ENCODE measurements at regions not wholly inside any gene's neighbourhood (a gene's known extent, or its start where the extent isn't known, plus 50 kb on each side); places are given as distances from the start of the nearest gene placed in this dataset.

DNA sequence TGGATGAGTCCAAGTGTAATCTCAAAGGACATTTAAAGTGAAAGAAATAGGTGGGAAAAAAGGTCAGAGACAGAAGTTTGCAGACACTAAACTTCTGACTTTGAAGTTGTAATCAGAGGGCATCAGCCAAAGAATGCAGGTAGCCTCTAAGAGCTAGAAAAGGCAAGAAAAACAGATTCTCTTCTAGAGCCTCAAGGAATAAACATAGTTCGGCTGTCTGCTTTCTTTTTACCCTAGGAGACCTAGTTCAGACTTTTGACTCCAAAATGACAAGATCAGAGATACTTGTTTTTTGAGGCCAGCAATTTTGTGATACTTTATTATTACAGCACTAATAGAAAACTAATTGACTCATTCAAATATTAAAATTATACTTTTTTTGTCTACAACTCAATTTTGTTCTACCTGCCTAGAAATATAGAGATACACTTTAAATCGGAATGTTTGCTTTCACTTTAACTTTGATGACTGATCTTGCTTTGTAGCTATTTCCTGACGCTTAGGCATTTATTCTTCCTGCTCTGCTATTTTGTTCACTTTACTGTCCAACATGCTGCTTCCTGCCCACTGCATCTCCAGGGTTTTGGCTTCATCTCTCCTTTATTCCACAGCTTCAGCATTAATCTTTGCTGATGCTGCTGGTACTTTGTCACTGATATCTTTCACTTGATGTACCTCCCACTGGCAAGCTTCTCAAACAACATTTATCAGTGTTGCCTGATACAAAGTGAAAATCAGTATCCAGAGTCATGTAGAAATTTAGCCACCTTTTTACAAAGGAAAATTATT lies 272.5 kb downstream of the DSEL start:
- TF ChIP-seq, protein P1, sequence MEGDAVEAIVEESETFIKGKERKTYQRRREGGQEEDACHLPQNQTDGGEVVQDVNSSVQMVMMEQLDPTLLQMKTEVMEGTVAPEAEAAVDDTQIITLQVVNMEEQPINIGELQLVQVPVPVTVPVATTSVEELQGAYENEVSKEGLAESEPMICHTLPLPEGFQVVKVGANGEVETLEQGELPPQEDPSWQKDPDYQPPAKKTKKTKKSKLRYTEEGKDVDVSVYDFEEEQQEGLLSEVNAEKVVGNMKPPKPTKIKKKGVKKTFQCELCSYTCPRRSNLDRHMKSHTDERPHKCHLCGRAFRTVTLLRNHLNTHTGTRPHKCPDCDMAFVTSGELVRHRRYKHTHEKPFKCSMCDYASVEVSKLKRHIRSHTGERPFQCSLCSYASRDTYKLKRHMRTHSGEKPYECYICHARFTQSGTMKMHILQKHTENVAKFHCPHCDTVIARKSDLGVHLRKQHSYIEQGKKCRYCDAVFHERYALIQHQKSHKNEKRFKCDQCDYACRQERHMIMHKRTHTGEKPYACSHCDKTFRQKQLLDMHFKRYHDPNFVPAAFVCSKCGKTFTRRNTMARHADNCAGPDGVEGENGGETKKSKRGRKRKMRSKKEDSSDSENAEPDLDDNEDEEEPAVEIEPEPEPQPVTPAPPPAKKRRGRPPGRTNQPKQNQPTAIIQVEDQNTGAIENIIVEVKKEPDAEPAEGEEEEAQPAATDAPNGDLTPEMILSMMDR (IDR thresholded peaks at IDR 0.05; ENCODE audit: low read depth, low read length, poor library complexity, severe bottlenecking): no peak
- TF ChIP-seq EZH2phosphoT487 (IDR thresholded peaks at IDR 0.05; ENCODE audit: borderline replicate concordance, low read length): no peak
